DMS 273 treated with DMSO at 0.1 percent for 48 hours (cell line): ENCODE measurements at regions not wholly inside any gene's neighbourhood (a gene's known extent, or its start where the extent isn't known, plus 50 kb on each side); places are given as distances from the start of the nearest gene placed in this dataset.
"Not testable (repeated sequence)": the region's sequence is repeated elsewhere in the genome, so short reads cannot be mapped to it uniquely, and the experiment has no call there.

ENCODE experiments used
- DNase-seq: peaks from one replicate; lab custom pipeline; 2025; lab: John Stamatoyannopoulos, UW

DNA sequence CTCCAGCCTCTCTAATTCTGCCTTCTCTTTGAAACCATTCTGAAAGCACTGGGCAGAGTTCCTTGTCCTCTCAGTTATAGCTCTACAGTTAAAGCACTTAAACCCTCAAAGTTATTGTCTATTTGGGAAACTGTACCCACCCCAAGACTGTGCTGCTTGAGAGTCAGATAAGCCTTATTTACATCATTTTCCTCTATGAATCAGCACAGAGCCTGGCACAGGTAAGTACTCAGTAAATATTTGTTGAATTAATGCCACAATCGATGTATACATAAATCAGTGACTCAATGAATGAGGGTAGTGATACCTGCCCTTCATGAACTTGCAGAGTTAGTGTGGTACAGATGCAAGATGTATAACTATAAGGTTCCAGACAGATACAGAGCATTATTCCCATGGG, 549.4 kb upstream of the KLF4 start:
- no peak for DNase-seq

DNA sequence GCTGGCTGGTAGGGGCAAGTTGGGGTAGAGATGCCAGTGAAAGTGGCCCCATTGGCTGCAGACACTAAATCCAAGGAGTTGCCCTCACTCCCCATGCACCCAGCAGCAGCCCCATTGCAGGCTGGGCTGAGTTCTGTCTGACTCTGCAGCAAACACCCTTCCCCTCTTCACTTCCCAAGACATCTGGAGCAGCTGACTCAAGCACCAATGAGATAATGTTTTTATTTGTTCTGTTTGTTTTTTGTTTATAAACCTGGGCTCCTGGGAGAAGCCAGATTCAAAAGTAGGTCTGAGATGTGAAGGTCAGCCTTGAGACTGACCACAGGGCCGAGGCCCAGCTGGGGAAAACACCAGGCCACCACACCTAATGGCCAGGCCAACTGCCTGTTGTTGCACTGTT, 545.9 kb upstream of the KLF4 start:
- DNase-seq = no peak

DNA sequence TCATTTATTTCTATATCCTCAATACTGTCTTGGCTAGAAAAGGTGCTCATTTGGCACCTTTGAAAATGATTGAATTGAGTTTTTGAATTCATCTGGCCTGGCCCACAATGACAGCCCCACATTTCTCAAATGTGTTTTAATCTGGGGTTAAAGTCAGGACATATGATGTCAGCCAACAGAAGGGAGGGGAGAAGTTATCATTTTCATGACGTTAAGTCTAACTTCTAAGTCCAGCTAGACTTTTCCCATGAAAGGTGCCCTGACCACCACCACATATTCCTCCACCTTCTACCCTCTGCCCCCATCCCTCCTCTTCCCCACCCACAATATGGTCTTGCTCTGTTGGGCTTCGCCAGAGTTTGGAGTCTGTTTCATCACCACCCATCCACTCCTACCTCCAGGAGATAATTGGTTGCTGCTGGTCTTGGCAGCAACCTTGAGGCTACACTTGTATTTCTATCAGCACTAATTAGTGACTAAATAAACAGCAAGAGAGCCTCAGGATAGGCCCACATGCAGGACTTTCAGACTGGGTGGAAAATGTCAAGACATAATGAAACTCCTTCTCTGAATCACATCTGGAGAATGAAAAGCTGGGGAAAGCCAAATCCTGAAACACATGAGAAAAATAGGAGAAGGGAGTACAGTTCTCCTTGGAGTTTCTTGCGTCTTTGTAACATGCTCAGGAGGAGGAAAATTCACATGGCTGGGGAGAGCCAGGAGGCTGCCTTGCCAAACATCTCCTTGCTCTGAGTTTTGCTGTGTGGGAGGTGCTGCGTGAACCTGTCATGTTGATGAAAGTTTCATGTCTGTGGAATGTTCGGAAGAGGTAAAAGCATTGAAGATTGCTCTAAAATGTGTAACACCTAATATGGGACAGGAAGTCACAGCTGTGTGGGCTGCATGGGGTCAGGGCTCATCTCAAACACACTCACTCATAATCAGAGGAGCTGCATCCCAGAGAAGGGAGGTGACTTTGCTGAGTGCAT, 544.7 kb upstream of the KLF4 start:
- no peak for DNase-seq

DNA sequence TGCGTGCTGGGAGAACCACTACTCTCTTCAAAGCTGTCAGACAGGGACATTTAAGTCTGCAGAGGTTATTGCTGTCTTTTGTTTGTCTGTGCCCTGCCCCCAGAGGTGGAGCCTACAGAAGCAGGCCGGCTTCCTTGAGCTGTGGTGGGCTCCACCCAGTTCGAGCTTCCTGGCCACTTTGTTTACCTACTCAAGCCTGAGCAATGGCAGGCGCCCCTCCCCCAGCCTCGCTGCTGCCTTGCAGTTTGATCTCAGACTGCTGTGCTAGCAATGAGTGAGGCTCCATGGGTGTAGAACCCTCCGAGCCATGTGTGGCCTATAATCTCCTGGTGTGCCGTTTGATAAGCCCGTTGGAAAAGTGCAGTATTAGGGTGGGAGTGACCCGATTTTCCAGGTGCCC, 542.5 kb upstream of the KLF4 start:
- DNase-seq = not testable (repeated sequence)

GRCh38 chr9:108031221-108031620, 541.7 kb upstream of the KLF4 start:
- DNase-seq = not testable (repeated sequence)

DNA sequence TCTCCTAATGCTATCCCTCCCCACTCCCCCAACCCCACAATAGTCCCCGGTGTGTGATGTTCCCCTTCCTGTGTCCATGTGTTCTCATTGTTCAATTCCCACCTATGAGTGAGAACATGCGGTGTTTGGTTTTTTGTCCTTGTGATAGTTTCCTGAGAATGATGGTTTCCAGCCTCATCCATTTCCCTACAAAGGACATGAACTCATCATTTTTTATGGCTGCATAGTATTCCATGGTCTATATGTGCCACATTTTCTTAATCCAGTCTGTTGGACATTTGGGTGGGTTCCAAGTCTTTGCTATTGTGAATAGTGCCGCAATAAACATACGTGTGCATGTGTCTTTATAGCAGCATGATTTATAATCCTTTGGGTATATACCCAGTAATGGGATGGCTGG, 537.1 kb upstream of the KLF4 start:
- not testable (repeated sequence) for DNase-seq

DNA sequence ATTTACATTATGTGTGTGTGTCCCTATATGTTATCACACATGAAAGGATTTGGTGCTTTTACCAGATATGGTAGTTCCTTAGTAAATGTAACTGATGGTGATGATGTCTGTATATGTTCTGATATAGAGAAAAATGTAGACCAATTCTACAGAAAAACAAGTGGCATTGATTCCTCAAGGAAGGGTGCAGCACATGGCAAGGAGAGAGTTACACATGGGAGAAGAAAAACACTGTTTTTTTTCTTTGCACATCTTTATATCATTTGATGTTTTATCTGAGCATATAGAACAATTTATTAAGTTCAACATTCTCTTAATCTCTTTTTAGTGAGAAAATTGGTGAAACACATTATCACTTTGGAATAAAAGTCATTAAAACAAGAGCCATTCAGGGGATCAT, 535.0 kb upstream of the KLF4 start:
- no peak for DNase-seq

DNA sequence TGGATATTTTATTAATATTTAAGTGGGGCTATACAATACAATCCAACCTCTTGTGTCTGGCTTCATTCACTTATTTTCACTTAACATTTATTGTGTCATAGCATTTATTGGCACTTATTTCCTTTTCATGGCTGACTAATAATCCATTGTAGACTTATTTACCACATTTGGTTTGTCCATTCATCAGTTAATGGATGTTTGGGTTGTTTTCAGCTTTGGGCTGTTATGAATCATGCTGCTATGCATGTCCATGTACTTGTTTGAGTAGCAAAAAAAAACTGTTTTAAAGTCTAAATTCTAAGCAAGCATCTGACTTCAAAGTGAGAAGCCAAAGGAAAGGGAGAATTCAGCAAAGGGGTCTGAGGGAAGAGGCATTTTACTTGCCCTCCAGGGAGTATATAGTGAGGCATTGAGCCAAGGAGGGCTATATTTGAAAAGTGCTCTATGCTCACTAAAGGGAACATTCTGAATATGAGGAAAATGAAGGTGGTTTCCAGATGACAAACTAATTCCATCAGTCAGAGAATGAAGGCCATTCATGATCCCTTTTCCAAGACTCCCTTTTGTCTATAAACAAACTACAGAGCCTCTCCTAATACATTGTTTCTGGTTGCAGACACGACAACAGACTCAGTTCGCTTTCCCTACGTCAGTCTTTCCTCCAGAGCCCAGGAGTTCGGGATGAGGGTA, 532.8 kb upstream of the KLF4 start:
- no peak for DNase-seq

- no peak for DNase-seq
Measured at GRCh38 chr9:108021096-108021710, 531.6 kb upstream of the KLF4 start.

GRCh38 chr9:108019821-108020220, 530.3 kb upstream of the KLF4 start:
- no peak for DNase-seq

- DNase-seq = no peak
Measured at GRCh38 chr9:108017671-108018070, 528.1 kb upstream of the KLF4 start.

DNA sequence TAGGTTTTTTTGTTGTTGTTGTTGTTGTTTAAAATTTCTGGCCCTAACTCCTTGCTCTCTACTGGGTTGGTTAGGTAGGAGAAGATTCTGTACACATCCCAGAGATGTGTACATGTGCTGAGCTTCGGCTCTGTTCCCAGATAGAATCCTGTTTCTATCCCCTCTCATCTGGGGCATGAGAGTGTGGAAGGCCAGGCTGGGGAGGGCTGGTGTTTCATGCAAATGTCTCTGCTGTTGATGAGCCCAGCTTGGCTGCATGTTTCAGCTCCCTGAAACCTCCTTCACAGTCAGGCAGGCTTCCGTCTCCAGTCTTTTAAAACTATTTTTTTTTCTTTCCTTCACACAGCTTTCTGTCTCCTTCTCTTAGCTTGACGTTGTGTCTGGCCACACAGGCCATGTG, 526.9 kb upstream of the KLF4 start:
- no peak for DNase-seq

GRCh38 chr9:108015690-108016089, 526.1 kb upstream of the KLF4 start:
- no peak for DNase-seq

DNA sequence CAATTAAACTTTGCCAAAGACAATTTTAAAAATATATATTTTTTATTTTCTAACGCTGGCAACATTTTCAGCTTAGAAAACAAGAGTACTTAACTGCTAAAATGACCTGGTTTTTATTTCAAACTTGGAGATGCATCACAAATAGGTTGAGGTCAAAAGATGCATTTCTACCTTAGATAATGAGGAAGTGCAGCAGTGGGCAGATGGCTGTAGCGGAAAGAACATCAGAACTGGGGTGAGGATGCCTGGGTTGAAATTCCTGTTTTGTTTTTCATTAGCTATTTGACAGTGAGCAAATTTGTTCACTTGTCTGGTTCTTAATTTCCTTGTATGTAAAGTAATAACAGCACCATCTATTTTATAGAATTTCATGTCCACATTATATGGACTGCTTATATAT, 524.8 kb upstream of the KLF4 start:
- DNase-seq = no peak

GRCh38 chr9:108012886-108013665, 523.5 kb upstream of the KLF4 start:
- no peak for DNase-seq

DNA sequence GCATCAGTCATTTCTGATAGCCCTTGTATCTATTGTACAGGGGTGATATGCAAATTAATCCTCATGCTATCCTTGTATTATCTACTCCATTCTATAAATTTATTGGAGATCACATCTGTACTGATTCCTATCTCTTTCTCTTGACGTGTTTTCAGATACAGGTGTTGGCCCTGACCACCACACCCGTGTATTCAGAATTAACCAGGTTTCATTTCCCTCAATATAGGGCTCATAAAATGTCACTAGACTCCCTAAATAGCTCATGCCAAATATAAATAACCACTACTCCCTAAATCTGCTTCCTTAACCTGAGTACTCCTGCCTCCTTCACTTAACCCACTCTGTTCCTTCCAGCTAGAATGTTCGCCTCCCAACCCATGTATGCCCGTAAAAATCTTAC, 522.8 kb upstream of the KLF4 start:
- DNase-seq = no peak

- no peak for DNase-seq
Measured at GRCh38 chr9:108003526-108003925, 514.0 kb upstream of the KLF4 start.

DNA sequence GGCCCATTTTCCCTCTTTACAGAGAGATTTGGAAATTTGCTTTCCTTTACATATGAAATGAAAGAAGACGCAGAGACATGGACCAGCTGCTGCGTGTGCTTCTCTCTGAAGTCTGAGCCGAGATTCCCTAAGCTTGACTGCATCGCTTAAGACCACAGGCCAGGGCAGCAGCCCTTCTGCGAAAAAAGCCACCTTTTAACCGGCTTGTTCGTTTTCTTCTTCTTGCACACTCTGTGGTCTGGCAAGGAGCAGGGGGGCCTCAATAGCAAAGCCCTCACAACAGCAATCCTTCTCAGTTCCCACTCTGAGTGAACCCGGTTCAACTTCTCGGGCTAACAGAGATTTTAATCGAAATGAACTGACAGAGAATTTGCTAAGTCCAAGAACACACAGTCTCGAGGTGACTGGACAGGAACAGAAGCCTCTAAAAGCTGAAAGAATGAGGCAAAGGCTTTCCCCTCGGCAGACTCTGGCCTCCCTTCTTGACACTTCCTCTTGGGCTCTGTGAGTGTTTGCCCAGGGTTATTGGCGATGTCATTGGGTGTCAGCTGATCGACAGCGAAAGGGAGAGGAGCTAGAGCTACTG, 512.9 kb upstream of the KLF4 start:
- no peak for DNase-seq

- no peak for DNase-seq
Measured at GRCh38 chr9:108001237-108001636, 511.7 kb upstream of the KLF4 start.

- DNase-seq = no peak
Measured at GRCh38 chr9:107999890-108000289, 510.3 kb upstream of the KLF4 start.

DNA sequence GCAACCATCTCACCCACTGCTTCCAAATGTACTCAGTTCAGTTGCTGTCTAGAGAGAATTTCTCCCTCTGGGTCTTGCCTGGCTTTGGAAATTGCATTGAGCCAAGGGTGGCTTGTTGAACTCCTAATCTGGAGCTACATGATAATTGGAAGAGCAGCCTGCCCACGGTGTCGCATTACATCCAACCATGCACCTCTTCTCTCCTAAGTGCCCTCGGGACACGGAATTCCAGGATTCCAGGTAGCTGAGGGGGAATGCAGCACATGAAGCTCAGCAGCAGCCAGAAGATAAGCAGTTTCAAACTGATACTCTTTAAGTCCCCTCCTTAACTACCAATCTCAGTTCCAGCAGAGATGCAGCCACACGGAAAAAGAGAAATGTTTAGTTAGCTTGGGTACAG, 509.4 kb upstream of the KLF4 start:
- DNase-seq = no peak

- no peak for DNase-seq
Measured at GRCh38 chr9:107994648-107995047, 505.1 kb upstream of the KLF4 start.
